ENCODE measurements at regions not wholly inside any gene's neighbourhood (a gene's known extent, or its start where the extent isn't known, plus 50 kb on each side); places are given as distances from the start of the nearest gene placed in this dataset.
A peak's percentile ranks its signal among the peaks of the same experiment; 100 is the strongest.

- DNase-seq, result no peak
Measured at GRCh38 chr9:1757186-1757585, 258.0 kb upstream of the SMARCA2 start.

GRCh38 chr9:1759009-1759408 is 256.1 kb upstream of the SMARCA2 start:
- no peak for DNase-seq

- no peak for DNase-seq
Measured at GRCh38 chr9:1759771-1760300, 255.3 kb upstream of the SMARCA2 start.

- DNase-seq, result no peak
Measured at GRCh38 chr9:1761807-1762206, 253.3 kb upstream of the SMARCA2 start.

GRCh38 chr9:1766042-1766441 is 249.1 kb upstream of the SMARCA2 start:
- no peak for DNase-seq

GRCh38 chr9:1768561-1768960 is 246.6 kb upstream of the SMARCA2 start:
- no peak for DNase-seq

- DNase-seq, result no peak
Measured at GRCh38 chr9:1771094-1771789, 243.9 kb upstream of the SMARCA2 start.

- no peak for DNase-seq
Measured at GRCh38 chr9:1775230-1775629, 239.9 kb upstream of the SMARCA2 start.

- DNase-seq, result no peak
Measured at GRCh38 chr9:1776668-1777067, 238.5 kb upstream of the SMARCA2 start.

- no peak for DNase-seq
Measured at GRCh38 chr9:1791191-1791590, 224.0 kb upstream of the SMARCA2 start.

- no peak for DNase-seq
Measured at GRCh38 chr9:1794547-1795270, 220.4 kb upstream of the SMARCA2 start.

- no peak for DNase-seq
Measured at GRCh38 chr9:1804128-1804865, 210.8 kb upstream of the SMARCA2 start.

GRCh38 chr9:1829719-1830118 is 185.4 kb upstream of the SMARCA2 start:
- no peak for DNase-seq

- no peak for DNase-seq
Measured at GRCh38 chr9:1832960-1833359, 182.2 kb upstream of the SMARCA2 start.

- peak; percentile 35 for DNase-seq
Measured at GRCh38 chr9:1837453-1838084, 177.6 kb upstream of the SMARCA2 start.

- DNase-seq, result no peak
Measured at GRCh38 chr9:1839909-1840308, 175.2 kb upstream of the SMARCA2 start.

- DNase-seq, result no peak
Measured at GRCh38 chr9:1845425-1845824, 169.7 kb upstream of the SMARCA2 start.

GRCh38 chr9:1855726-1856125 is 159.4 kb upstream of the SMARCA2 start:
- DNase-seq, result no peak

GRCh38 chr9:1857808-1858207 is 157.3 kb upstream of the SMARCA2 start:
- no peak for DNase-seq

- peak; percentile 11 for DNase-seq
Measured at GRCh38 chr9:1869843-1870242, 145.3 kb upstream of the SMARCA2 start.

GRCh38 chr9:1870915-1871314 is 144.2 kb upstream of the SMARCA2 start:
- DNase-seq, result no peak

All from muscle of arm (tissue), 1 donor.